ENCODE measurements at regions not wholly inside any gene's neighbourhood (a gene's known extent, or its start where the extent isn't known, plus 50 kb on each side); places are given as distances from the start of the nearest gene placed in this dataset.

GRCh38 chr4:108272561-108272960 is 103.8 kb upstream of the LEF1 start:
- Histone ChIP-seq H4K20me1 (ENCODE audit: control insufficient read depth, insufficient read depth, low read length, poor library complexity, severe bottlenecking) (no peaks in the 10 kb centered on the region), H3K79me2 (ENCODE audit: control insufficient read depth, insufficient read depth, low read length) (no peaks in the 10 kb centered on the region), H3K9me3 (ENCODE audit: control extremely low read depth in 1 of 3, control insufficient read depth in 2 of 3, insufficient read depth in 1 of 3, low read length in 2 of 3) (no peaks in the 10 kb centered on the region), H3K4me2 (replicated peaks; ENCODE audit: low read depth, low read length, poor library complexity, severe bottlenecking) (no peak overlapping the region), H3K4me1 (ENCODE audit: control insufficient read depth in 2 of 2, insufficient read depth in 2 of 2, low read length in 2 of 2) (no peaks in the 10 kb centered on the region), H3K27me3 (replicated peaks in 1 of 4; ENCODE audit: control extremely low read depth in 1 of 4, control insufficient read depth in 3 of 4, insufficient read depth in 4 of 4, low read length in 3 of 4) (no peaks in the 10 kb centered on the region), H3K4me3 (ENCODE audit: control extremely low read depth in 1 of 5, extremely low read depth in 1 of 5, insufficient read depth in 1 of 5, low read depth in 2 of 5, low read length in 4 of 5) (no peak overlapping the region), H2AFZ (ENCODE audit: insufficient read depth, low read depth, low read length, poor library complexity, severe bottlenecking) (no peak overlapping the region), H3K27ac (ENCODE audit: low read length in 2 of 2) (no peak overlapping the region), H3K9ac (ENCODE audit: low read length) (no peak overlapping the region), H3K36me3 (replicated peaks in 1 of 2; ENCODE audit: control extremely low read depth in 1 of 2, control insufficient read depth in 1 of 2, extremely low read depth in 1 of 2, insufficient read depth in 2 of 2, low read length in 1 of 2) (no peaks in the 10 kb centered on the region)
- DNase-seq (no peak), ATAC-seq (ENCODE audit: low read depth) (no peak)
- Mint-ChIP-seq H3K4me1 (no peaks in the 10 kb centered on the region), H3K4me3 (no peak overlapping the region), H3K27ac (no peak overlapping the region), H3K9me3 (ENCODE audit: insufficient read depth) (no peaks in the 10 kb centered on the region), H3K27me3 (no peaks in the 10 kb centered on the region)
- CTCF ChIA-PET: no interaction called here
- POLR2A ChIA-PET: no interaction called here
- TF ChIP-seq CTCF (IDR thresholded peaks at IDR 0.05) (no peak), EZH2 (IDR thresholded peaks at IDR 0.05; ENCODE audit: borderline replicate concordance, insufficient read depth, low read depth, low read length, poor library complexity, severe bottlenecking) (no peak)
- intact Hi-C loops (cut with micrococcal nuclease): no loop called here
- no CpG with 5 or more reads among the region's 2 CpGs for WGBS (ENCODE audit: insufficient coverage)

DNA sequence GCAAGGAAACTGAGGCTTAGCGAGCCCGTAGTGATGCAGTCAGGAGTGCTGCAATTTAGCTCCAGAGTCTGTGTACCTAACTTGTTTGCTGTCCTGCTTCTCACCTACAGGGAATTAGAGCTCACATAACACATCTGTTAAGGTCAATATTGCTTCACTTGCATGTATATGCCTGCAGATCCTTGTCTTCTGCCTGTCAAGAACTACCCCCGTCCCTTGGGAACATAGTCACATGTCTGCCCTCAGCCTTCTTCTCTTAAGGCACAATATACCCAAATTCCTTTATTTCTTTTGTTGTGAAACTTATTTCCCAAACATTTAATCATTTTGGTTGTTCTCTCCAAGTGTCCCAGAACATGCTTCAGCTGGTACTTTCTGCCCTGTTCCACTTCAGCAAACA is 103.3 kb upstream of the LEF1 start:
- H3K9me3 ChIP-seq (ENCODE audit: control extremely low read depth in 1 of 3, control insufficient read depth in 2 of 3, insufficient read depth in 1 of 3, low read length in 2 of 3): no peaks in the 10 kb centered on the region
- ChIA-PET CTCF (no interaction called here), POLR2A (no interaction called here)
- H3K4me1 Mint-ChIP-seq: no peaks in the 10 kb centered on the region
- H3K4me3 ChIP-seq (ENCODE audit: control extremely low read depth in 1 of 5, extremely low read depth in 1 of 5, insufficient read depth in 1 of 5, low read depth in 2 of 5, low read length in 4 of 5): no peak overlapping the region
- no peaks in the 10 kb centered on the region for H3K4me1 ChIP-seq (ENCODE audit: control insufficient read depth in 2 of 2, insufficient read depth in 2 of 2, low read length in 2 of 2)
- ATAC-seq (ENCODE audit: low read depth) (no peak), DNase-seq (no peak)
- no peak overlapping the region for H2AFZ ChIP-seq (ENCODE audit: insufficient read depth, low read depth, low read length, poor library complexity, severe bottlenecking)
- H3K27ac ChIP-seq (ENCODE audit: low read length in 2 of 2): no peak overlapping the region
- H3K27me3 Mint-ChIP-seq: no peaks in the 10 kb centered on the region
- TF ChIP-seq CTCF (IDR thresholded peaks at IDR 0.05) (no peak), EZH2 (IDR thresholded peaks at IDR 0.05; ENCODE audit: borderline replicate concordance, insufficient read depth, low read depth, low read length, poor library complexity, severe bottlenecking) (no peak)
- no peak overlapping the region for H3K4me3 Mint-ChIP-seq
- H4K20me1 ChIP-seq (ENCODE audit: control insufficient read depth, insufficient read depth, low read length, poor library complexity, severe bottlenecking): no peaks in the 10 kb centered on the region
- H3K79me2 ChIP-seq (ENCODE audit: control insufficient read depth, insufficient read depth, low read length): no peaks in the 10 kb centered on the region
- no peak overlapping the region for H3K27ac Mint-ChIP-seq
- H3K4me2 ChIP-seq (replicated peaks; ENCODE audit: low read depth, low read length, poor library complexity, severe bottlenecking): no peak overlapping the region
- no peaks in the 10 kb centered on the region for H3K27me3 ChIP-seq (replicated peaks in 1 of 4; ENCODE audit: control extremely low read depth in 1 of 4, control insufficient read depth in 3 of 4, insufficient read depth in 4 of 4, low read length in 3 of 4)
- no peak overlapping the region for H3K9ac ChIP-seq (ENCODE audit: low read length)
- no peaks in the 10 kb centered on the region for H3K9me3 Mint-ChIP-seq (ENCODE audit: insufficient read depth)
- no peaks in the 10 kb centered on the region for H3K36me3 ChIP-seq (replicated peaks in 1 of 2; ENCODE audit: control extremely low read depth in 1 of 2, control insufficient read depth in 1 of 2, extremely low read depth in 1 of 2, insufficient read depth in 2 of 2, low read length in 1 of 2)
- WGBS (ENCODE audit: insufficient coverage): 95% methylated on average over 3 of the region's 3 CpGs
- intact Hi-C loops (cut with micrococcal nuclease): no loop called here

Measured in B cell (primary cell).